DMS114 treated with DMSO at 0.1 percent for 48 hours (cell line): ENCODE measurements at regions not wholly inside any gene's neighbourhood (a gene's known extent, or its start where the extent isn't known, plus 50 kb on each side); places are given as distances from the start of the nearest gene placed in this dataset.

Experiments used
- DNase-seq: peaks from one replicate; lab custom pipeline; 2025; ENCODE audit not compliant: unreplicated experiment; lab: John Stamatoyannopoulos, UW

GRCh38 chr7:47148536-47149207 lies 433.2 kb downstream of the TNS3 start:
- DNase-seq = no peak

- no peak for DNase-seq
These were observed 434.7 kb downstream of the TNS3 start for GRCh38 chr7:47147213-47147631.

GRCh38 chr7:47145982-47146381 lies 435.9 kb downstream of the TNS3 start:
- DNase-seq = no peak

GRCh38 chr7:47145186-47145725 lies 436.7 kb downstream of the TNS3 start:
- no peak for DNase-seq

GRCh38 chr7:47143339-47143738 lies 438.6 kb downstream of the TNS3 start:
- no peak for DNase-seq

GRCh38 chr7:47142867-47143175 lies 439.1 kb downstream of the TNS3 start:
- no peak for DNase-seq

- DNase-seq = no peak
These were observed 439.6 kb downstream of the TNS3 start for GRCh38 chr7:47142169-47142866.

GRCh38 chr7:47132471-47132870 lies 449.4 kb downstream of the TNS3 start:
- DNase-seq = no peak

- DNase-seq = no peak
These were observed 453.2 kb downstream of the TNS3 start for GRCh38 chr7:47128700-47129099.

GRCh38 chr7:47125529-47125928 lies 456.4 kb downstream of the TNS3 start:
- no peak for DNase-seq

- DNase-seq = no peak
These were observed 462.5 kb downstream of the TNS3 start for GRCh38 chr7:47119261-47119865.

GRCh38 chr7:47104206-47104549 lies 477.7 kb downstream of the TNS3 start:
- no peak for DNase-seq

GRCh38 chr7:47103498-47104205 lies 478.3 kb downstream of the TNS3 start:
- DNase-seq = no peak

- DNase-seq = no peak
These were observed 479.5 kb downstream of the TNS3 start for GRCh38 chr7:47102331-47102841.

- DNase-seq = peak; percentile 8
These were observed 481.0 kb downstream of the TNS3 start for GRCh38 chr7:47100817-47101435.

GRCh38 chr7:47100148-47100816 lies 481.6 kb downstream of the TNS3 start:
- DNase-seq = no peak

- DNase-seq = no peak
These were observed 484.5 kb downstream of the TNS3 start for GRCh38 chr7:47097431-47097830.

- no peak for DNase-seq
These were observed 486.0 kb downstream of the TNS3 start for GRCh38 chr7:47095946-47096345.

GRCh38 chr7:47094462-47094861 lies 487.4 kb downstream of the TNS3 start:
- no peak for DNase-seq
